ENCODE measurements at regions not wholly inside any gene's neighbourhood (a gene's known extent, or its start where the extent isn't known, plus 50 kb on each side); places are given as distances from the start of the nearest gene placed in this dataset.

GRCh38 chr4:72935462-72935861 lies 134.1 kb downstream of the COX18 start:
- TF ChIP-seq, protein P1, sequence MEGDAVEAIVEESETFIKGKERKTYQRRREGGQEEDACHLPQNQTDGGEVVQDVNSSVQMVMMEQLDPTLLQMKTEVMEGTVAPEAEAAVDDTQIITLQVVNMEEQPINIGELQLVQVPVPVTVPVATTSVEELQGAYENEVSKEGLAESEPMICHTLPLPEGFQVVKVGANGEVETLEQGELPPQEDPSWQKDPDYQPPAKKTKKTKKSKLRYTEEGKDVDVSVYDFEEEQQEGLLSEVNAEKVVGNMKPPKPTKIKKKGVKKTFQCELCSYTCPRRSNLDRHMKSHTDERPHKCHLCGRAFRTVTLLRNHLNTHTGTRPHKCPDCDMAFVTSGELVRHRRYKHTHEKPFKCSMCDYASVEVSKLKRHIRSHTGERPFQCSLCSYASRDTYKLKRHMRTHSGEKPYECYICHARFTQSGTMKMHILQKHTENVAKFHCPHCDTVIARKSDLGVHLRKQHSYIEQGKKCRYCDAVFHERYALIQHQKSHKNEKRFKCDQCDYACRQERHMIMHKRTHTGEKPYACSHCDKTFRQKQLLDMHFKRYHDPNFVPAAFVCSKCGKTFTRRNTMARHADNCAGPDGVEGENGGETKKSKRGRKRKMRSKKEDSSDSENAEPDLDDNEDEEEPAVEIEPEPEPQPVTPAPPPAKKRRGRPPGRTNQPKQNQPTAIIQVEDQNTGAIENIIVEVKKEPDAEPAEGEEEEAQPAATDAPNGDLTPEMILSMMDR (IDR thresholded peaks at IDR 0.05) = no peak
- TF ChIP-seq EZH2 (IDR thresholded peaks at IDR 0.05; ENCODE audit: borderline replicate concordance, insufficient read depth, low read depth, low read length, poor library complexity, severe bottlenecking) = no peak
